B cell (primary cell): ENCODE measurements at regions not wholly inside any gene's neighbourhood (a gene's known extent, or its start where the extent isn't known, plus 50 kb on each side); places are given as distances from the start of the nearest gene placed in this dataset.

Experiments
- CTCF ChIP-seq: fragments of 200-600 bp; IDR thresholded peaks from one replicate; pipeline ENCODE4 v1.8.0; 2022; ENCODE audit warnings: antibody characterized with exemption, mild to moderate bottlenecking
- EZH2 ChIP-seq: IDR thresholded peaks from 2 replicates; pipeline ENCODE4 v1.6.1; 2012; ENCODE audit warnings: borderline replicate concordance, low read depth, mild to moderate bottlenecking, moderate library complexity, low read length; ENCODE audit not compliant: insufficient read depth, poor library complexity, severe bottlenecking

GRCh38 chr5:56440871-56441740 is 208.0 kb upstream of the ANKRD55 start:
- TF ChIP-seq CTCF (no peak), EZH2 (no peak)
